ENCODE measurements at regions not wholly inside any gene's neighbourhood (a gene's known extent, or its start where the extent isn't known, plus 50 kb on each side); places are given as distances from the start of the nearest gene placed in this dataset.
"Not testable (repeated sequence)": the region's sequence is repeated elsewhere in the genome, so short reads cannot be mapped to it uniquely, and the experiment has no call there.

DNA sequence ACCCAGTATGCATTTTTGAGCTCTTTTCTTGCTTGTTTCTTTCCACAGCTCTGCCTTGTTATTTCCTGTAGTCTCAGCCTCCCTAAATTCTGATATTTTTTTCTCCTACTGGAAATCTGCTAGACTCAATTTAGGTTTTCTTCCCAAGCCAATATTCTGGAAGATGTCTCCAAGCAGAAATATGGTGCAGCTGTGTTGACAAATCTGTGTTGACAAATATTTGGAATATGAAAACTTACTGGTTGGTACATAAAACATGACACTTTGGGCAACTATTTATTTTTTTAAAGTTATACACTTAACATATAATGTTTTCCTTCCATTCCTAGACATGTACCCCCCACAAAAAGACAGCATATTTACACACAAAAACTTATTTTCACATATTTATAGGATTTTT lies 1048.4 kb downstream of the NCAM2 start:
- DNase-seq = no peak

DNA sequence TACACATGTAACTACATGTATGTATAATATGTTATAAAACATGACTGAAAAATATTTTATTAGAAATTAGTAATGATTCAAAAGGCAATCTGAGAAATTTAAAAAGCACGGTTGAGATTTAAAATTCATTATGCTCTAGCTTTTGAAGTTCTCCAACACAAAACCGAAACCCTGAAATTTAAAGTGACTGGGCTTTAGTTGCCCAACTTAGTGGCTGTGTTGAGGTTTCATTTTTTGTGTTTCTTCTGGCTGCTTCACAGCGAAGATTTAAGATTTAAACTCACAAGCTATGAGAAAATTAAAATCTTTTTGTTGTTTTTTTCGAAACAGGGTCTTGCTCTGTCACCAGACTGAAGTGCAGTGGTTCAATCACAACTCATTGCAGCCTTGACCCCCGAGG lies 1058.7 kb downstream of the NCAM2 start:
- no peak for DNase-seq

DNA sequence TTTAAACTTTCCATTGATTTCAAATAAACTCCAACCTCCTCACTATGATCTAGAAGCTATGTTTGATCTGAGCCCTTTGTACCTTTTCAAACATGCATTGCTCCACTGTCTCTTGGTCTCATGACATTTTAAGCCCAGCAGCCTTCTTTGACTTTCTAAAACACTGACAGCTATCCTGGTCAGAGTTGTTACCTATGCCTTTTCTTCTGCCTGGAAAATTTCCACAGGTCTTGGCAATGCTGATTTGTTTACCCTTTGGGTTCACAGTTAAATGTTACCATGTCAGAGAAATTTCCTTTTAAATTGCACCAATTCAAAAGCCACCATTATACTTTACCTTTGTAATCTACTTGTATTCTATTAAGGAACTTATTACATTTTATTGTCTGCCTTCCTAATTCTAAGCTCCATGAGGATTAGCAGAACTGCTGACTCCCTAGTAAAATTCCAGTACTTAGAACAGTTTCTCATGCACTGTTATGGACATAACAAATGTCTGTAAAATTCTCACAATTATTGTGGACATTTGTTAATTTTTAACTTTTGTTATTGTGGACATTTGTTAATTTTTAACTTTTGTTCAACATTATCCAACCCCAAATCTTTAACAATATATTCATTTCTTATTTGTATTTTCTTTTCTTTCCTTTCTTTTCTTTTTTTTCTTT lies 1064.4 kb downstream of the NCAM2 start:
- no peak for DNase-seq

DNA sequence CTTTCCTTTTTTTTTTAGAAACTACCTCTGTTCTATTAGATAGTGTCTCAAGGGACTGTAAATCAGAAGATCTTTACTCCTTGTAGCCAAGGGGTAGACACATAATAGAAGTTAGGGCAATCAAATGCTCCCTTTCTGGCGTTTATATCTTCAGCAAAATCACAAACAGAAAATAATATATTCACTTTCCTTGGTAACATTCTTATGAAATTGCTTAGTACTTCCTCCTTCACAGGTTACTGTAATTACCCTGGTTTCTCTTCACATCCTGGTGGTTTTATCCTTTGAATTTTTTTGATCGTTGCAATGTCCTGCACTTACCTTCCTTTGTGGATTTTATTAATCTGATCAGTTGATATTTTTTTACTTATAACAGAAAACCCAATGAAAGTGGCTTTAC lies 1064.9 kb downstream of the NCAM2 start:
- DNase-seq = no peak

DNA sequence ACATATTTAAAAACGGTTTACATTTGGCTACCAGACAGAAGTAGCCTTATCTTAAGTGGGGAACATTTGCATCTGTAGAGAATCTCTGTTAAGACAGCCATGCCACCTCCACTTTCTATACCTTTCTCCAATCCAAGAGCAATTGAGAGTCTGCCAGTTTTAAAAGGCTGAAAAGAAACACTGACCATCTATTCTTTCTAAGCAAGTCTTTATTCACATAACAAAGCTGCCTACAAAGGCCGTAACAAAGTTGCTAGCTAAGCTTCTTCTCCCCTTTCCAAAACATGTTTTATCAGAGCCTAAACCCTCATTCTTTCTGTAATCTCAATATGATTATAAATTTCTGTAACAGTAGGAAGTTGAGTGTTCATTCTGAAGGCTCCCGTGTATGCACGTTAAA lies 1078.3 kb downstream of the NCAM2 start:
- DNase-seq = no peak

DNA sequence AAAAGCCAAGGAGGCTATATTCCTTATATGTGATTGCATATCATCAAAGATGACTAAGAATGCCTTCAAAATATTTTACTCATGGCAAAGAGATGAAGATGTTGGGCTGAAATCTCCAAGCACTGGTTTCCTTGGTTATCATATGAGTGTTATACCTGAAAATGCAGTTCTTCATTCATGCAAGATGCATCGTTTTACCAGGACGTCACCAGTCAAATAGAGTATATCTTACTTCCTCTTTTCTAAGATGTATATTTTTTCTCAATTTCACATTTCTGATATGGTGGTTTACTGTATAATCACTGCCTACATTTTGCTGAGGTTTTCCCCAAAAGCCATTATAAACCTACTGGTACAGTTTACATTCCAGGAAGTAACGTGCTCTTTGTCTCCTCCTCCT lies 1085.7 kb downstream of the NCAM2 start:
- DNase-seq = no peak

DNA sequence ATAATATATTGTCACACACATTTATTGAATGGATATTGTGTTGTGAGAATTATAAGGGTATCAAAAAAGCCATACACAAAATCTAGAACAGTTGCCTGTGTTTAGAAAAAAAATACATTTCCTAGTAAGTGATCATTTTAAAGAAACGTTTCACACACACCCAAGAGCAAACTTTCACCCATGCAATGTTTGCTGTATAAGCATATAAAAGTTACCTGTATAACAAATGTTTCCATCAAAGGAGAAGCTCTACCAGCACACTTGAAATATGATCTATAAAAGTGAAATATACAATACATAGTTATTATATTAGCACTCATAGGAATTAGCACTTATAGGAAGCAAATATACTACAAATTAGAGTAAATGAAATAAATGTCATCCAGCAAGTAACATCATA lies 1098.1 kb downstream of the NCAM2 start:
- no peak for DNase-seq

DNA sequence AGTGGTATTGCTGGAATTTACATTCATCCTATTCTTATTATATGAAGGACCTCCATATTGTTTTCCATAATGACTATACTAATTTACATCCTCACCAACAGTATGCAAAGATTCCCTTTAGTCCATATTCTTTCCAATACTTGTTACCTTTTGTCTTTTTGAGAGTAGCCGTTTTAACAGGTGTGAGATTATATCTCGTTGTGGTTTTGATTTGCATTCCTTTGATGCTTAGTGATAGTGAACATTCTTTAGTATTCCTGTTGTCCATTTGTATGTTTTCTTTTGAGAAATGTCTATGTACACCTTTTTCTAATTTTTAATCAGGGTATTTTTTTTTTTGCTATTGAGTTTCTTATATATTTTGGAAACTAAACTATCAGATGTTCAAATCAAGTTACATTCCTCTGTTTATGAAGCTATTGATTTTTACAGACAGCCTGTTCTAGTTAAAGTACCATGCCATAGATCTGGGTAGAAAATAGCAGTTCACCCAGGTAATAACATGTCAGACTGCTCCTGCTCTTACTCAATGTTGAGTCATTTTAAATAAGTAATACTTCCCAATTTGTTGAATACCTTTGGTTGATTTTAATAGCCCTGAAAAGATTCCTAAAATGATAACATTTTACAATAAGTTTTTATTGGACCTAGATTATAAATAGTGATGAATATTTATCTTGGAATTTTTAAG lies 1108.7 kb downstream of the NCAM2 start:
- no peak for DNase-seq

DNA sequence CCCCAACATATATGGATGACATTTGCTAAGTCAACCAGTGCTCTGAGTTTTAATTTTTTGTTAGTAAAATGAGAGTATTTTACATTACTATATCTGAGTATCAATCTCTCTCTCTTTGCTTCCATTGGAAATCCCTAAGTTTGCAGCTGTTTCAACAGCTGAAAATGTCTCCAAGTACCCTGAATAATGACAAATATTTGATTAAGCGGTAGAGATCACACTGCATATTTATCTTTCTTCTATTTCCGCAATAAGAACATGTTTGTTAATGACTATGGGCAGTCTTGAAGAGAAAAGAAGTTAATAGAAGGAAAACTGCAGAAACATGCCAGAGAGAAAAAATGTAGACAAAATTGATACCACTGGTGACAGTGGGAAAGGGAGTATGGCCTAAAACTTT lies 1117.5 kb downstream of the NCAM2 start:
- DNase-seq = no peak

DNA sequence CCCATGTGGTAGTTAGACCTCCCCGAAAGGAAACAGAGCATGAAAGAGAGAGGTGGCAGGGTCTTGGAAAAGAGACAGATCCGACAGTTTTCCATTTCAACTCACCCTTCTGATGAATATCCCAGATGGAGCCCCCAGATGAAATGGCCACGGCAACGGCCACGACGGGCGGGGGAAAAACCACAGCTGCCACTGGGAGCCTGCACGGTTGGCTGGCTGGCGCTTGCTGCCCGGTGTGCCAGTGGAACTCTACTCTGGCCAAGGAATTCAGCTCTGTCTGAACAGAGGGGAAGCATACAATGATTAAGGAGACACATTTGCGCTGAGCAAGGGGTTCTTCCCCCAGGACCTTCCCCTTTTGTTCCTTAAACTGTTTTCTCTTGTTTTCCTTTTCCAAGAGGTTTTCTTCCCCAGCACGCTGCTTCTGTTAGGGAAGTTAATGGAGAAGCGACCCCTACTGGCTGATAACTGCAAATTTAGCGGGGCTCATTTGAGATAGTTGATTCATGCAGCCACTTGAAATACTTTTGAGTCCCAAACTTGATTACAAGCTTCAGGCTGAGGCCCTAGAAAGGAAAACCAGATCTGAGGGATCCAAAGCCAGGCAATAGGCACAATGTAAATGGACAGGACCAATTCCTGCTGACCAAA lies 1122.5 kb downstream of the NCAM2 start:
- DNase-seq = no peak

DNA sequence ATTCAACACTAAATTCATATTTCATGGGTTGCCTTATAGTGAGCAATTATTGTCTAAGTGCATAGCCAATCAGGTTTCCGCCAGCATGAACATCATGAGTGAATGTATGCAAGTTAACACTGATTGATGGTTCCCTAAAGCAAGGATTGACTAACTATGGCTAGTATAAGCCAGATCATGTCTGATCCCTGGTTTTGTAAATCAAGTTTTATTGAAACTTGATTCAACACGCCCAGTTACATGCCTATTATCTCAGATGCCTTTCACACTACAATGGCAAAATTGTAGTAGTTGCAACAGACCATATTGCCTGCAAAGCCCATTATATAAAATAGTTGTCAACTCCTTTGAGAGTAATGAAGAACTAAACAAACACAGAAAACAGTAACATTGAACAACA lies 1127.4 kb downstream of the NCAM2 start:
- no peak for DNase-seq

DNA sequence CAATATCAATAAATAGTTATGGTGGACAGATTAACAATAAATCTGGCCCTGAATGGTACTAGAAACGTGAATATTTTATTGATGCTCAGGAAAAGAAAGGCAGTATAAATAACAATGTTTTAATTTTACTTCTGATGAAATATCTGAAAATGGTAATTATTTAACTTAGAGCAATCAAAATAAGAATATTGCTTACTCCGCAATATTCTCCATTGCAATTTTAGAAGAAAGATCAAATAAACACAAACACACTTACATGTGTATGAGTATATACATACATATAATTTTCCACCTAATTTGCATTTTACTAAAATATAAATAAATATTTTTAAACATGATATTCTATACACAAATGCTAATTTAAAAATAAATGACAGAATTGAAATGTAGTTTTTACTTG lies 1130.5 kb downstream of the NCAM2 start:
- DNase-seq = no peak

DNA sequence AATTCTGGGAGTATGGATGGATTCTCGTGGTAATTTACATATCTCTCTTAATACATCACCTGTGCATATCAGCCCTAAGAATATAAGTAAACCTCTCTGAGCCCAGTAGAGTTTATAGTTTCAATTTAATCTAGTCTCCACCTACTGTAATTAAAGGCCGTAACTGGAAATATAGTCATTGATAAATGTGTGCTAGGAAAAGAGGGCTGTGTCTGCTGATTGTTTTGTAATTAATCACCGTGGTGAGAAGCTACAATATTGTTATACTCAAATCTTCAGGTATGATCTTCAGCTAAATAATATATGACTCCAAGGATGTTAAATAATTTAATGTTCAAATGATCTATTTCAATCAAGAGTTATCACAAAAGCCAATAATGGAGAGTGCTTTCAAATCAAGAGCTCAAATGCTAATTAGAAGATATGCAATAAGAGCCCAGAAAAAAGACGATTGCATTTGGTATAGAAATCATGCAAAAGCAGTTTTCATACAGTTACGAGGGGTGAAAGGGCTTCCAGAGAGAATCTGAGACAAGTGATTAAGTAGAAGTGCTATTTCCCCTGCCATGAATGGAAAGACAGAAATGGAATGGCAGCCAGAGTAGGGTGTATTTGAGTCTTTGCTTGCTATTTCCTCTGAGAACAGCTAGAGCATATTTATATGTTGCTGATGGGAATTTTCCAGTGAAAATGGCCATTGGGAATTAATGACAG lies 1134.3 kb downstream of the NCAM2 start:
- DNase-seq = no peak

DNA sequence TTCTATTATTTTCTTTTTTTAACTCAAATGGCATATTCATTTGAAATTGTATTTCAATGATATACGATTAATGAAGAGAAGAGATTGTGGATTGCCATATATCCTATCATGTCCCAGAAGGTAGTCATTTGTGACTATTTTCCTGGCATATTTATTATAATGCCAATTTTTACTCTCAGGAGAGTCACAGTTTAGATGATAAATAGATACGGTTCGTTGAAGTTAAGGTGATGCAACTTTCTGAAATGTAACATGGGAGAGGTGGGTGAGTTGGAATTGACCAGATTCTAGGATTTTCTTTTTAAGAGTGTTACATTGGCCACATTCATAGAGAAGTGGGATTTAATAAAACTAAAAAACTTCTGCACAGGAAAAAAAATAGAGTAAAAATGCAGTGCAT lies 1138.5 kb downstream of the NCAM2 start:
- DNase-seq = no peak

DNA sequence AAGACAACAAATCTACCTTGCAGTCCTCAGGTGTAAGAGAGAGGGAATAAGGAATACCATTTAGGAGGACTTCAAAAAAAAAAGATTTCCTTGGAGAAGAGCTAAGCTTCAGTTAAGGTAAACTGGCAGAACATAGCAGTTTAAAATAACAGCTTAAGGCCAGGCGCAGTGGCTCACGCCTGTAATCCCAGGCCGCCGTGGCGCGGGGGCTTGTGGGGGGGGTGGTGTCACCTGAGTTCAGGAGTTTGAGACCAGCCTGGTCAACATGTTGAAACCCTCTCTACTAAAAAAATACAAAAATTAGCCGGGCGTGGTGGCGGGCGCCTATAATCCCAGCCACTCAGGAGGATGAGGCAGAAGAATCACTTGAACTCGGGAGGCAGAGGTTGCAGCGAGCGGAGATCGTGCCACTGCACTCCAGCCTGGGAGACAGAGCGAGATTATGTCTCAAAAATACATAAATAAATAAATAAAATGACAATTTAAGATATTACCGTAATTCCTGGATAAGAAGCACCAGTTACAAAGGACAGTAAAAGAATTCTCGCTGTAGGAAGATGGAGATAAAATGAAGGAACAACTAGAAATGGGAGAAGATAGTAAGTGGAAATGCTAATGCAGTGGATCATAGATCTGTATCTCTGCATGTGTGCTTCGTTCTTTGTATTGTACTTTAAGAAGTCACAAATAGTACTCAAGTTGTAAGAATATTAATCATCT lies 1140.2 kb downstream of the NCAM2 start:
- DNase-seq = no peak

DNA sequence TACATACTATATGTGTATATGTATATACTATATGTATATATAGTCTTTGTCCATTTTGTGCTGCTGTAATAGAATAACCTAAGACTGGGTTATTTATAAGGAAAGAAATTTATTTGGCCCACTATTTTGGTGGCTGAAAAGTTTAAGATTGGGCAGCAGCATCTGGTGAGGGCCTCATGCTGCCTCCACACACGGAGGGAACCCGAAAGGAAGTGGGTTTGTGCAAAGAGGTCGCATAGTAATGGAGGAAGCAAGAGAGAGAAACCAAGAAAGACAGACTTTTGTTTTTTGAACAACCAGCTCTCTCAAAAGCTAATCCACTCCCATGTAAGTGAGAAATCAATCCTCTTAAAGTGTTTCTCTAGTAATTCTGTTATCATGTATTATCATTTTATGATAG lies 1147.3 kb downstream of the NCAM2 start:
- DNase-seq = no peak

DNA sequence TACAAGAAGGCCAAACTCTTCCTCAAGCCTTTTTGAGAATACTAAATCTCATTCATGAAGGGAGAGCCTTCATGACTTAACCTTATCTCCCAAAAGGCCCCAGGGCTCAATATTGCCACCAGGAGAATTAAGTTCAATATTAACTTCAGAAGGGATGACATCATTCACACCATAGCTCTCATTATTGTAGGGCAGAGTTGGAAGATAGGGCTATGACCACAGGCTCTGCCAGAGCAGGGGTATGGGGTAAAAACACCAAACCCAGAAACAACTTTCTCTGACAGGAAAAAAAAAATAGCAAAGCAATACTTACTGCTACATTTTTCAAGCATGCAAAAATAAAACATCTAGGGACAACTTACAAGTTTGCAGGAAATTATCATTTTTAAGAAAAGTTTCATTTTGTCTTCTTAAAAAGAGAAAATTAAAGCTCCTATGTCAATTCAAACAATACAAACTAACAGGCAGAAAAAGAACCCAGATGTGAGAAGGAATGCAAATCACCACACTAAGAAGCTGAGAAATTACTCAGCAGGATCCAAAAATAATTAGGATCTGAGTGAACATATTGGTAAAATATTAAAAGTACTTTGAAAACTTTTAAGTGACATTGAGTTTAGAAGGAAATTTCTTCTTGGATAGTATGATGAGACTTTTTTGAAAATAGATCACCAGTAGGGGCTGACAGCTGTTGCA lies 1156.5 kb downstream of the NCAM2 start:
- DNase-seq = no peak

DNA sequence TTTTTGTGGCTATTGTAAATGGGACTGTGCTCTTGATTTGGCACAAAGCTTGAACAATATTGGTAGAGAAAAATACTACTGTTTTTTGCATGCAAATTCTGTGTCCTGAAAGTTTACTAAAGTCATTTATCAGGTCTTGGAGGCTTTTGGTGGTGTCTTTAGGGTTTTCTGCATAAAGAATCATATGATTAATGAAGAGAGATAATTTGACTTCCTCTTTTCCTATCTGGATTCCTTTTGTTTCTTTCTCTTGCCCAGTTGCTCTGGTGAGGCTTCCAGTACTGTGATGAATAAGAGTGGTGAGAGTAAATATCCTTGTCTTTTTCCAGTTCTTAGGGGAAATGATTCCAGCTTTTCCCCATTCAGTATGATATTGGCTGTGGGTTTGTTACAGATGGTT lies 1166.7 kb downstream of the NCAM2 start:
- no peak for DNase-seq

DNA sequence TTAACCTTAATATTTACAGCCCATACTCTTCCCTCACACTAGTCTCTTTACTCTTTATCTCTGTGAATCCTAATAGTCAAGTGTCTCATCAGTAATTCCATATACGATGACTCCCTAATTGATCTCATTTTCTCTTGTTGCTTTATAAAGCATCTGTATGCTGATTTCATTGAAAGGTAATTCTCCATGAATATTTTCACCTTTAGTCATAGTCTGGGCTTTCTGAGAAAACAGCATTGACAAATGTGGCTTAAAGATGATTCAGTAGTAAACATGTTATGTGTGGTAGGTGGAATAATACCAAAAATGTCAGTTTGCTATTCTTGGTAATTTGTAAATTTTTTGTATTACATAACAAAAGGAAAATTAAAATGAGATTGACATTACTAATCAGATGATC lies 1176.5 kb downstream of the NCAM2 start:
- DNase-seq = no peak

DNA sequence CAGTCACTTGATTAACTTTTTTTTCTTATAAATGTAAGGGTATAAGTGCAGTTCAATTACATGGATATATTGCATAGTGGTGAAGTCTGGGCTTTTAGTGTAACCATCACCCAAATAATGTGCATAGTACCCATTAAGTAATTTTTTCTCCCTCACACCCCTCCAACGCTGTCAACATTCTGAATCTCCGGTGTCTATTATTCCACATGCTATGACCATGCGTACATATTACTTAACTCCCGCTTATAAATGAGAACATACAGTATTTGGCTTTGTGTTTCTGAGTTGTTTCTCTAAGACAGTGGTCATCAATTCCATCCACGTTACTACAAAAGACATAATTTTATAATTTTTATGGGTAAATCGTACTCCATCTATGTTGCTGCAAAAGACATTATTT lies 1191.1 kb downstream of the NCAM2 start:
- DNase-seq = no peak

DNA sequence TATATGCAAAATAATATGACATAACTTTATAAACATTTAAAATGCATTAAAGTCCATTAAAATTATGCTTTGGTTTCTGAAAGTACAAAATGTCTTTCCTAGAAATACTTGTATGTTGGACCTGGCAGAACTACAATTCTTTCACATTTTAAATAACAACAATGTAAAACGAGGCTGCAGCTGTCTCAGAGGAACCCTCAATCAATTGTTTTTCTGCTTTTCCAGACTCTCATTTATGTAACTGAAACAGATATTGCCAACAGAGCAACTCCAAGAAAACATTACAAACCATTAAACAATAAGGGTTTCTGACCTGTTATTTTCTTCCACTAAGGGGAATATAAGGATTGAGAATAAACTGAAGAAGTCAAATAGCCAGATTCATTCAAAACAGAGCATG lies 1193.4 kb downstream of the NCAM2 start:
- no peak for DNase-seq

DNA sequence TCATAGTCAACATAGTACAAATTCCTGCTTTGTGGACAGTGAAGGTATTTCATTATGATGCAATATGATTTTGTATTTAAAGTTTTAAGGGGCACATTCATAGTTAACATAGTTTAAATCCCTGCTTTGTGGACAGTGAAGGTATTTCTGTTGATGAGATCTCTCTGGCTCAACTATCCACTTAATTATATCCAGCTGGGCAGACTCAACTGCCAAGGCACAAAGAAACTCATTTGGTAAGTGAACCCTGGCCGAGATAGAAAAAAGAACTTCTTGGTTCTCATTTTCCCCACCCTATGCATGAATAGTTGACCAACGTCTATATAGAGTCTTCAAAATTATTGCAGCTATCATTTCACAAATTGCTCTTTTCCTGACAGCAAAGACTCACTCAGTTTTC lies 1194.6 kb downstream of the NCAM2 start:
- no peak for DNase-seq

DNA sequence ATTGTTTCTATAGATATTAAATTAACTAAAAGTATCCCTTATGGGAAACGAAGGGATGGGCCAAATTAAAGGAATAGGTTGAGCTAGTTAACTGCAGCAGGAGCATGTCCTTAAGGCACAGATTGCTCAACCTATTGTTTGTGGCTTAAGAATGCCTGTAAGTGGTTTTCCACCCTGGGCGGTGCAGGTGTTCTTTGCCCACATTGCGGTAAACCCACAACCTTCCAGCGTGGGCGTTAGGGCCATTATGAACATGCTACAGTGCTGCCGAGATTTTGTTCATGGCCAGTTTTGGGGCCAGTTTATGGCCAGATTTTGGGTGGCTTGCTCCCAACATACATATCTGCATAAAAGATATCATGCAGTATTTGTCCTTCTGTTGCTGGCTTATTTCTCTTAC lies 1196.8 kb downstream of the NCAM2 start:
- not testable (repeated sequence) for DNase-seq
